GM19035 (cell line): ENCODE measurements at regions not wholly inside any gene's neighbourhood (a gene's known extent, or its start where the extent isn't known, plus 50 kb on each side); places are given as distances from the start of the nearest gene placed in this dataset.
A peak's percentile ranks its signal among the peaks of the same experiment; 100 is the strongest.
"Not testable (repeated sequence)": the region's sequence is repeated elsewhere in the genome, so short reads cannot be mapped to it uniquely, and the experiment has no call there.

Experiments
- ATAC-seq: cut with Tn5 transposase; IDR thresholded peaks from one replicate; pipeline ENCODE4 v1.9.1; 2021; ENCODE audit not compliant: unreplicated experiment

- no peak for ATAC-seq
Measured at GRCh38 chr4:131526686-131527085, 1622.4 kb upstream of the PCDH10 start.

GRCh38 chr4:131531087-131531486 lies 1618.0 kb upstream of the PCDH10 start:
- no peak for ATAC-seq

DNA sequence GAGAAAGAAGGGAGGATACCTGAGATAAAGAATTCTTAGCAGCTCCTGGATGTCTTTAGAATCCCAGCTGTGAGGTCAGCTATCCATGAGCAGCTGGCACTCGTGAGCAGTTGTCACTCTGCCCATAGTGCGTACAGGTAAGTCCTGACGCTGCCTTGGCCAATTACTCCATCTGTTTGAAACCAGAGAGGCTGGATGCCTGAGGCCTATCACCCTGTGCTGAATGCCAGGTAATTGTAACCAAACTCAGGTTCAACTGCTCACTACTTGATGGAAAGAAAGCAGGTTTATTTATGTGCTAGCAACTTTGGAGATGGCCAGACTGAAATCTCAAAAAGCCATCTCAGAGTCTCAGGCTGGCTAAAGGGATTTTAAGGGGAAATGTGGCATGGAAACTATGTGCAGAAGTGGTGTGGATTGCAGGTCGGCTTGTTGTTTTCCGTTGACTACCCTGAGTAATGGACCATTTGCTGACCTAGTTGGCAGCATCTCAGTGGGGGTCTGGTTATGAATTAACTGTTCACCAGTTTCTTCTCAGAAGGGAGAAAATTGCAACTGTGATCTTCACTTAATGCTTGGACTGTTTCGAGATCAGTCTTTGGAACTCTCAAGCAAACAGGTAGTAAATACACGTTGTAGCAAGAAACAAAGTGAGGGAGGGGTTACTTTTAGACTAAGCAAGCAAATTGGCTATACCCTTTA lies 1614.0 kb upstream of the PCDH10 start:
- no peak for ATAC-seq

DNA sequence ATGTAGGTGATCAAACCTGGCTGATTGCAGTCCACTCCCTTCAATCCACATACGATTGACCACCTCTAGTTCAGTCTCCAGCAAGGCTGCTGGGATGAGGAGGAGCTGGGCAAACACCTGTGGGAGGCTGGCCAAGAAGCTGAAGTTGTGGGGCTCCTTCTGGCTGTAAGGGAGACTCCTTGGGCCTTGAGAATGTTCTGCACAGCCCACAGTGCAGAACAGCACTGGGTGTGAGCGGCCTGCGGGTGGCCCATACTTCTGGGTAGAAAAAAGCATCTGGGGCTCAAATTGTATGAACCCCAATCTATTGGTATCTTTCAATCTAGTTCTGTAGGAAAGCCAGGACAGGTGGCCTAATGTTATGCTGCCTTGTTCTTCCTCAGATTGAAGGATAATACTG lies 1608.8 kb upstream of the PCDH10 start:
- ATAC-seq = no peak

DNA sequence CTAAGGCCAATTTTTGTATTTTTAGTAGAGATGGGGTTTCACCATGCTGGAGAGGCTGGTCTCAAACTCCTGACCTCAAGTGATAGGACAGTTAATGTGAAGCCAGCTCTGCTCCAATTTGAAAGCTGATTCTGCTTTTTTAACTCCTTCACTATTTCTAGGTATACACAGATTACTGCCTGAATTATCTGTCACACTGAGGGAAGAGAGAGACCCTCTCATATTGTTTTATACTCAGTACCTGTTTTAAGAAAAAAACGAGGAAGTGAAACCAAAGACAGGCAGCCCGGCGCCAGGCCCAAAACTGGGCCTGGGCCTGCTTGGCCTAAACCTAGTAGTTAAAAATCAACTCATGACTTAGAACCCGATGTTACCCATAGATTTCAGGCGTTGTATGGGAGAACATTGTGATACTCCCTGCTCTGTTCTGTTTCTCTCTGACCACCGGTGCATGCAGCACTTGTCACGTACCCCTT lies 1601.5 kb upstream of the PCDH10 start:
- ATAC-seq = no peak

DNA sequence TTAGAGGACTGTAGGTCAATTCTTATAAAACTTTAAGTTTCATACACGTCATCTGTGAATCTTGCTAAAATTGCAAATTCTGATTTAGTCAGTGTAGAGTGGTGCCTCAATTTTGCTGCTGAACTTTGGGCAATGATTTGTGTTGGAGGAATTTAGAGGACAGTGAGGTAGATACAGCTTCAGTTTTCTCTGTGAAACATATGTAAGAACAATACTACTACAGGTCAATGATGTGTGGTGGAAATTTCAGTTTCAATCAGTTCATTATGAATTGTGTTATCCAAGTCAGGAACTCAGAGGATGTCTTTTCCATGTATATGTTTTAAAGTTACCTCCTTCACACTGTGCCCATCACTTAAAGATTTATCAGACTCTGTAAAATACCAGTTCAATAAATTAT lies 1597.8 kb upstream of the PCDH10 start:
- no peak for ATAC-seq

DNA sequence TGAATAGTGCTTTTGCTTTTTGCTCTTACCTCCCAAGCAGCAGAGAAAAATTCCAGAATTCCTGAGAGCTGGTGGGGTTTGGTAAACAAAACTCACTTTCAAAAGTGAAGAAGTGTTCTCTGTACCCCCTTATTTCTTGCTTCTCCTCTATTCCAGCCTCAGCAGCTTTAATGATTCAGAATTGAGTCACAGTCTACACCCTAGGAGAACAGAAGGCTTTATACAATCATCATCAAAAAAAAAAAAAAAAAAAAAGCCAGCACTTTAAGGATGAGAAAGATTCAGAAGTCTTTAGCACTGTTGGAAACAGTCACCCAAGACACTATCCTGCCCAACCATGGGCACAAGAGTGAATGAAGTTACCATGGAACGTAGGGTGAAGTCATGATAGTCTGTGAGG lies 1583.1 kb upstream of the PCDH10 start:
- ATAC-seq = no peak

DNA sequence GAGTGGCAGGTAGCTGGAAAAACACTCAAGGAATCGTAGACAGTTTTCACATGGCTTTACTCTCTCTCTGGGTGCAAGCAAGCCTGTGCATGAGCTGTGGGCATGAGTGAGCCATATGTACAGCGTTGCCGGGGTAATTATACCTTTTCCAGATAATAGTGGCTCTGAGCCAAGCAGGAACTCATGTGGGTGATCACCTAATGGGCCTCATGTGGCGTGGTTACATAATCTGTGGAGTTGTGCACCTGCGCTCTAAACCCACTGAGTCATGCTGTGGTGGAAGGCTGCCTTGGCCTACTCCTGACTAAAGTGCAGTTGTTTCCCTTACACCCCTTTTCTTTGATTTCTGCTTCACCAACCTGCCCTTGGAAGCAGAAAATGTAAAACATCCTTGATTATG lies 1564.5 kb upstream of the PCDH10 start:
- no peak for ATAC-seq

DNA sequence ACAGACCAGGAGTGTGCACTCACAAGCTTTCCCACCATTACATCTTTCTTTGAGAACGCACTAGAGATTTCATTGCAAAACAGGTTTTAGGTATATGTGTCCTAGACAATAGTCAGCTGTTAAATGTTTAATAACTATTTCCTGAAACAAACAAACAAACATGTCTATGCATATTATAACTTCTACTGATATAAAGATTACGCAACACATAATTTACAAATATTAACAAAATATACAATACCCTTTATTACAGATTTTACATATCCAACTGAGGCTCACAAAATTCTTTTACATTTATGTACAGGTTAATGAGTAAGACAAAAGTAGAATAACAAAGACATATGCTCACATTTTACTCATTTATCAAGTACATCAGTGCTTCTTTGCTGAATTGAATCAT lies 1554.0 kb upstream of the PCDH10 start:
- no peak for ATAC-seq

- ATAC-seq = no peak
Measured at GRCh38 chr4:131603705-131604104, 1545.4 kb upstream of the PCDH10 start.

GRCh38 chr4:131609039-131609438 lies 1540.1 kb upstream of the PCDH10 start:
- no peak for ATAC-seq

DNA sequence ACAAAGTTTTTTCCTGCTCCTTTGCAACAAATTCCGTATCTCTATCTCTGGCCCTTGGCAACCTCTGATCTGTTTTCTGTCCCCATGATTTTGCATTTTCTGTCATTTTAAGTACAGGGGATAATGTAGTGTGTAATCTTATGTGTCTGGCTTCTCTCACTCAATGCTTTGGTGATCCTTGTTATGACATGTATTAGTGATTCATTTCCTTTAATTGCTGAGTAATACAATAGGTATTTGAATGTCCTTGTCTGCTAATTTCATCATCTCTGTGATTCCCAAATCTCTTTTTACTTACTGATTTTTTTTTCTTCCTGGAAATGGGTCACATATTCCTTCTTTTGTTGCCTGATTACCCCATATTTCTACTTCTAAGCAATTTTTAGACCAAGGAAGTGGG lies 1538.6 kb upstream of the PCDH10 start:
- not testable (repeated sequence) for ATAC-seq

- ATAC-seq = no peak
Measured at GRCh38 chr4:131613086-131613823, 1535.8 kb upstream of the PCDH10 start.

DNA sequence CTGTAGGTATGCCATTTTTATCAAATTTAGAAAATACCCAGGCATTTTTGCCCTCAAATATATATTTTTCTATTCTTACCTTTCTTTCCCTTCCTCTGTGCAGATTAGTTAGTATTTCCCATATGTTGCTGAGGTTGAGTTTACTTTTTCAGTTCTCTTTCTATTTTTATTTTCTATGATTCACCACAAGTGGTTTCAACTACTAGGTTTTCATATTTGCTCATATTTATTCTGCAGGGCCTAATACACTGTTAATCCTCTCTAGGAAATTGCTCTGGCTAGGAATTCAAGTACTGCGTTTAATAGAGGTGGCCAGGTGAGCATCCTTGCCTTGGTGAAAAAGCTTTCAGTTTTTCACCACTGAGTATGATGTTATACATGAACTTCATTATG lies 1535.3 kb upstream of the PCDH10 start:
- peak; percentile 76 for ATAC-seq

DNA sequence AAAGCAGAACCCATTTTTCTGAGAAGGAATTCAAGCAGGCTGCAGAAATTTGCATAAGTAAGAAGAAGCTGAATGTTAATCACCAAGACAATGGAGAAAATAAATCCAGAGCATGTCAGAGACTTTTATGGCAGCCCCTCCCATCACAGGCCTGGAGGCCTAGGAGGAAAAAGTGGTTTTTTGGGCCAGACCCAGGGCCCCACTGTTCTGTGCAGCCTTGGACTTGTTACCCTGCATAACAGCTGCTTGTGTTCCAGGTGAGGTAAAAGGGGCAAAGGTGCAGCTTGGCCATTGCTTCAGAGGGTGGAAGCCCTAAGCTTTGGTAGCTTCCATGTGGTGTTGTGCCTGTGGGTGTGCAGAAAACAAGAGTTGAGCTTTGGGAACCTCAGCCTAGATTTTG lies 1516.2 kb upstream of the PCDH10 start:
- no peak for ATAC-seq

DNA sequence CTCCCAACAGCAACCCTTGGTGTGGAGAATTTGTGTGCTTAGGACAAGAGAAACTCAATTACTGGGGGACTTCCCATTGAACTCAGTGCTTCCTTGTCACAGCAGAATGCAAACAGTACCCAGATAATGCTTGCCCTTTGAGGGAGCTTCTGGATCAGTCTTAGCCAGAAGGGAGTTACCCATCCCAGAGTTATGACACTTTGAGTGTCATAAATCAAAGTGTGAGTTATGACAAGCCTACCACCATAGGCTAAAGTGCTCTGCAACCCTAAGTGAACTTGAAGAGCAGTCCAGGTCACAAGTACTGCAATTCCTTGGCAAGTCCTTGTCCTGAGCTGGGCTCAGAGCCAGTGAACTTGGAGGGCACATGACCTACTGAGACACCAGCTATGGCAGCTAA lies 1513.9 kb upstream of the PCDH10 start:
- no peak for ATAC-seq

GRCh38 chr4:131638781-131639180 lies 1510.3 kb upstream of the PCDH10 start:
- no peak for ATAC-seq

GRCh38 chr4:131644619-131645018 lies 1504.5 kb upstream of the PCDH10 start:
- ATAC-seq = no peak

DNA sequence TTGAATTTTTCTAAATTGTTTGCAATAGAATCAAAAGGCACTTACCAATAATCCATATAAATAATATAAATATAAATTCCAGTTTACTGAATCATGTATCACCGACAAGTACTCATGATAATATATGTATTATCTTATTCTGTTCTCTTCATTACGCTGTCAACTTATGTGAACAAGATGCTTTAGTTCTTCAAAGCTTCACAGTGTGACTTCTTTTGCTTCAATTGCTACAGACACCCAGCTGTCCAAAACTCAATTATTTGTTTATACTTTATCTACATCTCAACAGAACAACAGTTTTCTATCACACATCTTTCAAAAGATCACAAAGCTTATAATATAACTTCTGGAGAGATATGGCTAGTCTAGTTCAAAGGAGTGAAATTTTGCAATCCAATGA lies 1499.9 kb upstream of the PCDH10 start:
- ATAC-seq = no peak

DNA sequence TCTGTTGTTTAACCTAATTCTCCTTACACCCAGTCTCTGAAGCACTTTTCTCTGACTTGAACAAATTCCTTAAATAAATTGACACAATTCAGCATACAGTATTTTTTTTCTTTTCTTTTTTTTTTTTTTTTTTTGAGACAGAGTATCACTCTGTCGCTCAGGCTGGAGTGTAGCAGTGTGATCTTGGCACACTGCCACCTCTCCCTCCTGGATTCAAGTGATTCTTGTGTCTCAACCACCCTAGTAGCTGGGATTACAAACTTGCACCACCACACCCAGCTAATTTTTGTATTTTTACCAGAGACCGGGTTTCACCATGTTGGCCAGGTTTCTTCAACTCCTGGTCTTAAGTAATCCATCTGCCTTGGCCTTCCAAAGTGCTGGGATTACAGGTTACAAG lies 1498.1 kb upstream of the PCDH10 start:
- ATAC-seq = no peak

- not testable (repeated sequence) for ATAC-seq
Measured at GRCh38 chr4:131683314-131683713, 1465.8 kb upstream of the PCDH10 start.

- ATAC-seq = no peak
Measured at GRCh38 chr4:131721883-131722282, 1427.2 kb upstream of the PCDH10 start.

DNA sequence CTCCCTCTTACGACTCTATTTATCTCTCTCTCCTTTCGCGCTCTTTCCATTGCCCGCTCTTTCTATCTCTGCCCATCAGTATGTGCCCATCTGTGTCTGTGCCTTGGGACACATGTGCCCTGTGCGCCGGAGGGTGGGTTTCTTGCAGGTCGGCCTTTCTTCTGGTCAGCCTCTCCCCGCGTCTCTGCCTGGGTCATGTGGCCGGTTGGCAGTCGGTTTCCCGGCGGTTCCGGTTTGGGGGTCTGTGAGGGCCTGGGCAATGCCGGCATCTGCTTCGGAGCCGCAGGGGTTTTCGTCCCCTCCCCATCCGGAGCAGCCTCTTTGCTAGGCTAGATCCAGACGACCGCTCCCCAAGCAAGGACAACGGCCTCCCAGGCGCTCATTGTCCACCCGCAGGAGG lies 1426.0 kb upstream of the PCDH10 start:
- not testable (repeated sequence) for ATAC-seq
